HG02798 (cell line): ENCODE measurements at regions not wholly inside any gene's neighbourhood (a gene's known extent, or its start where the extent isn't known, plus 50 kb on each side); places are given as distances from the start of the nearest gene placed in this dataset.
A peak's percentile ranks its signal among the peaks of the same experiment; 100 is the strongest.
"Not testable (repeated sequence)": the region's sequence is repeated elsewhere in the genome, so short reads cannot be mapped to it uniquely, and the experiment has no call there.

Experiments
- ATAC-seq: cut with Tn5 transposase; IDR thresholded peaks from one replicate; pipeline ENCODE4 v1.9.1; 2021; ENCODE audit warnings: mild to moderate bottlenecking; ENCODE audit not compliant: unreplicated experiment, poor library complexity

DNA sequence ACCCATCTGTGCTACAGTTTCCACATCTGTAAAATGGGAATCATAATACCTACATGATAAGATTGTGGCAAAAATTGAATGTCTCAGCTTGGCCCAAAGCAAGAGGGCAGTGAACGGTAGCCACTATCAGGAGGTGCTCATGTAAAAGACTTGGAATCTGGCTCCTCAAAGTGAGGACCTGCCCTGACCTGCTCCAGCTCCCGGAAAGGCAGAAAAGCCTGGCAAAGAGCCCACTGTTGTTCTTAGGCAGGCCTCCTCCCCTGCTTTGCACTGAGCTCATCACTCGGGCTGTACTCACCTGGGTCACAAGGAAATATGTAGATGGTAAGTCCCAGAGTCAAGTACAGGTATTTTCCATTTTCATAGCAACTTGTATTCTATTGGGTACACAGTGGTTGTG, 250.7 kb upstream of the TBL1XR1 start:
- ATAC-seq: no peak

DNA sequence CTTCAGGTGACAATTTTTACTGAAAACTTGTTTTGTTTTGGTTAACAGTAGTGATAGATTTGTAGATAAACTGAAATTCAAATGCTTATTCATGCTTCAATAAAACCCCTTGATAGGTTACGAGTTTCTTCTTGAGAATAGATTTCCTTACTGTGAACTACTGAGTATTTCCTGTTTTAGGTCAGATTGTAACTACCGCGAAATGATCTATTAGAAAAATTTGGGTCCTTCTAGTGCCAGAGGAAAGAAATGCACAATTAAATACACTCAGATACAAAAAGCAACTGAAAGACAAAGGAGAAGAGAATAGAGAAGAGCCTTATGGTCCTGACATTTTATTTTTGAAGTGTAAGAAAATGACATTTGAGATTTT, 251.7 kb upstream of the TBL1XR1 start:
- peak; percentile 12 for ATAC-seq

DNA sequence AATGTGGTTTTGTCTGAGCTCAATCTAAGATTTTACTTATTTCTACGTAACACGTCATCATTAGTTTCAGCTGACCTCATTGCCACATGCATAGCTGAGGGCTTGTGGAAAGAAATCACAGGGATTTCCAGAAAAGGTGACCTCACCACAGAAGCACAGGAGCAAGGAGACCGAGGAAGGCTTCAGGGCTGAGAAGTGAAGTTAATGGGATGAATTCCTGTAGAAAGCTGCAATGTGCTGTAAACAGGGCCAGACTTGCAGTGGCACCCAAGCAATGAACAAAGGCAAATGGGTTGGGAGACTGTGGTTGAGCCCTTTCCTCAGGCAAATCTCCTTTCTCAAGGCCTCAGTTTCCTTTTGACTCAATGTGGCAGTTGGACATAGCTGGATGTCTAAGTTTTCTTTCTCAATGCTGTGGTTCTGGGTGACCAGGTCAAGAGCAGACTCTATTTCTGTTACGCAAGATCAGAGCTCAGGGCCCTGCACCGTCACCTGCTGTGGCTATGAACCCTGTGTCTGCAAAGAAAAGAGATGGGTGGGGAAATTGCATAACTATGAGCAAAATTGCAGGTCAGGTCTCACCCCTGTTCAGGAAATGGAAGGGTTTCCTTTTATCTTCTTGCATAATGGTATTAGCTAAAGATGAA, 252.2 kb upstream of the TBL1XR1 start:
- peak; percentile 90 for ATAC-seq

DNA sequence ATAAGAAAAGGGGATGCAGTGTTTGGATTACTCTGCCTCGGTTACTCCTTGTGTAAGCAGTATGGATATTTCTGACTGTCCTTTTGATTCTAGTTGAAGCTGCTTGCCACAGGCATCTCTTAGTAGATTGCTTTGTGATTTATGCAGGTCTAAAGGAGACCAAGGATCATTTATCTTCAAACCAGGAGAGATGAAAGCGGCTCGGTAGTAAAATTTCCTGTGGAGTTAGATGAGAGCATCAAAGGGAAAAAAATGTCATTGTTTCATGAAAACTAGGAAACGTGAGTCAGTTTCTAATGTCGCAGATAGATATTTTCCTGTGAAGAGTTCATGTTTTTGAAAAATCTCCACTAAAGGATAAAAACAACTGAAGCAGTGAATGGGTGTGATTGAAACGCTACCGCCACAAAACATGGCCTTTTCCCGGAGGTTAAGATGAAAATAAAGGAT, 254.0 kb upstream of the TBL1XR1 start:
- ATAC-seq: no peak

DNA sequence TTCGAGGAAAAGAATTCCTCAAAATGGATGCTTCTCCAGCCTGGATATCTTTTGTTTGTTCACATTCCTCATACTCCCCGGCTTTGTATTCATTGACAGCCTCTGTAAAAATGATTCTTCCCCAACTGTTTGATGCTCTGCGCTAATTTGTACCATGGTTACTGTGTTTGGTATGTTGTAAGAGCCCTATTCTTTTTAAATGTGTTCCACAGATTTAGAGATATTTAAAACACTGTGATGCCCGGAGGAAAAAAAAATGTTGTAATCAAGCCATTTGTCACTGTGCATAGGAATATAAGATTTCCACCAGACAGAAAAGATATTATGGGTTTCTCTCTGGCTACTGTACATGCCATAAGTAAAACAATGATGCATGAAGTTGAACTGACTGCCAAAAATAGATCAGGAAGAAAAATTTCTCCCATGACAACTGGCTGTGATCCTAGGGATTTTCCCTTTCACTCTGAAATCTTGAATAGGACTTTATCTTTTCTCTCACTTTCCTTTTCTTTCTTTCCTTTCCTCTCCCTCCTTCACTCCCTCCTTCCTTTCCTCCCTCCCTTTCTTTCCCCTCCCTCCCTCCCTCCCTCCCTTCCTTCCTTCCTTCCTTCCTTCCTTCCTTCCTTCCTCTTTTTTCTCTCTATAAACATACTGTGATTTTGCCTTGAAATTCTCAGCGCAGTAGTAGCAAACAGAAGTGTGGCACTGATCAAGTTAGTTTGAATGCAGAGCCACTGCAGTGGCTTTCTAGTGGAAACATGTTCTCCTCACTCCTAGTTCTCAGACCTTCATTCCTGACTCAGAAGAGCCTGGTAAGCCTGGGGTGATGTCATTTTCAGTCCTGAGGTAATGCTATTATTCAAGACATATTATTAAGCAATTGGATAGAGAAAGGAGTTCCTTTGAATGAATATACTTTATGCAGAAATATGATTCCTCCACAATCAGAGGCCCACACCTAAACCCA, 254.9 kb upstream of the TBL1XR1 start:
- ATAC-seq: no peak

GRCh38 chr3:177452831-177453450, 255.7 kb upstream of the TBL1XR1 start:
- ATAC-seq: no peak

- no peak for ATAC-seq
Measured at GRCh38 chr3:177453451-177453844, 256.2 kb upstream of the TBL1XR1 start.

DNA sequence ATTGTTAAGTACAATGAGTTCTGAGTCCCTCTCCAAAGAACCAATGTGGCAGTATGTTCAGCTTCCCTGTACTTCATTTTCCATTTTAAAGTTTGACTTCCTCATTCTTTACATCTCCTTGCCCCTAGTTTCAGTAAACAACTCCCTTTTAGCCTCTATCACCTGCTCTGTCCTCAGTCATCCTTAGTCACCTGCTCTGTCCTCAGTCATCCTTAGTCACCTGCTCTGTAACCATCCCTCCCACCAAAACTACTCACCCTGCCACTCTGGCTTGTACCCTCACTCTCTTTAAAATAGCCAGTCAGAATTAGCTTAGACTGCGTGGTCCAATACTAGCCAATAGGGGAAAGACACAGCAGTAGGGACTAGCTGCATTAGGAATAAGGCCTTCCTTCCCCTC, 259.9 kb upstream of the TBL1XR1 start:
- ATAC-seq: not testable (repeated sequence)

DNA sequence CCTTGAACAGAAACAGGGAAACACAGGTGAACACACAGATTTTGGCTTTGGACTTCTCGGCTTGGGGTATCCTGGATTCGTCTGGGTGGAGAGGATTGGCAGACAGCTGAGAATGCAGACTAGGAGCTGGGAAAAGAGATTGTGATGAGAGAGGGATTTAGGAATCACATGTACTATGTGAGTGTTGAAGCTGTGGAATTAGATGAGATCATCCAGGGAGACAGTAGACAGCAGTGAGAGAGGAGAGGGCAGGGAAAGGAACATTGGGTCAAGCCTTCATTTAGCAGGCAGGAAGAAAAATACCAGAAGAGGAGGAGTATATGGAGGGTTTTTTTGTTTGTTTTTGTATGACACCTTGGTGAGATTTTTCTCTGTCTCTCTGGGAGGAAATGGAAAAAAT, 262.1 kb upstream of the TBL1XR1 start:
- ATAC-seq: no peak

- no peak for ATAC-seq
Measured at GRCh38 chr3:177460047-177460446, 262.8 kb upstream of the TBL1XR1 start.

GRCh38 chr3:177461765-177462164, 264.5 kb upstream of the TBL1XR1 start:
- no peak for ATAC-seq

- not testable (repeated sequence) for ATAC-seq
Measured at GRCh38 chr3:177463341-177463740, 266.1 kb upstream of the TBL1XR1 start.

DNA sequence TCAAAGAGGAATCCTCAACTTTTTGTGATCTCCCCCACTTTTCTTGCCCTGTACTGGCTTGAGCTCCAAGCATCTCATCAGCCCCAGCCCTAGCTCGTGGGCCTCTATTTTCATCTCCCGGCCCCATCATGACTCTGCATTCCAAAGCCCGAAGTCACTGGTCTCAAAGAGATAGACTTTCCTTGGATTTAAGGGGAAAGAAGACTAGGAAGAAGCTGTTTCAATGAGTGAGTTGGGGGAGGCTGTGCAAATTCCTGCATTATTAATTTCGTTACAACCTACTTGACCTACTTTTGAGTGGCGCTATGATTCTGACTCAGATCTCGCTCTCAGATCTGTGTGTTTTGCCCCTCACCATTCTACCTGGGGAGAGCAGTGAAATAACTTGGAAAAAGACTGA, 266.6 kb upstream of the TBL1XR1 start:
- ATAC-seq: no peak

GRCh38 chr3:177464392-177465256, 267.3 kb upstream of the TBL1XR1 start:
- ATAC-seq: no peak

DNA sequence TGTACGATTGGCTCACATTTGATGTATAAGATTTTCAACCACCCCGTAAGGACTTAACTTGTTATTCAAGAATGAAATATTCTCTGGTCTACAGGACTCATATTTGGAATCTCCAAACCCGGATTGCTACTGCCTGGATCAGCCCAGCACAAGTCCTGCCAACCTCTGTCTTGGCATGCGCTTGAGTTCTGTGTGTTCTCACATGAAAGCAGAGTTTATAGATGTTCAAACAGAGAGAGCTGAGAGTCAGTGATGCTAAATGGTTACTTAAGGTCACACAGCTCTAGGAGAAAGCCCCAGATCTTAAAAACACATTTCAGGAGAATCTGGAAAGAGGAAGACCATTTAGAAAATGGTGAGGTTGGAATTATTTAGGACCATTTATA, 268.0 kb upstream of the TBL1XR1 start:
- no peak for ATAC-seq

DNA sequence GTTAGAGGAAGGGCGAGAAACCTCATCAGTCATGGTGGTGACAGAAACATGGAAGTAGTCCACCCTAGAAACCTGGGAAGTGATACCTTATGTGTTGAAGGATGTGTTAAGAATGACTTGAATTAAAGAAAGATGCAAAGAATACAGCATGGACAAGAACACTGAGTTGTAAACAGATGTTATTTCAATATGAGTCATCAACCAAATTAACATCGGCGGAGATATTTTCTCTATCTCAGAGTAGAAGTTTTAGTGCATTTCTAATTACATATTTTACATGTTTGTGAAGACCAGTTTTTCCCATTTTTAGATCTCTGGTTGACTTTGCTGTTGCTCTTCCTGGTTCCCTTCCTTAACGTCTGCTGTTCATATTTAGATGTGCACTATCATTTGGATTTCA, 268.8 kb upstream of the TBL1XR1 start:
- ATAC-seq: no peak

- not testable (repeated sequence) for ATAC-seq
Measured at GRCh38 chr3:177466622-177467021, 269.3 kb upstream of the TBL1XR1 start.

DNA sequence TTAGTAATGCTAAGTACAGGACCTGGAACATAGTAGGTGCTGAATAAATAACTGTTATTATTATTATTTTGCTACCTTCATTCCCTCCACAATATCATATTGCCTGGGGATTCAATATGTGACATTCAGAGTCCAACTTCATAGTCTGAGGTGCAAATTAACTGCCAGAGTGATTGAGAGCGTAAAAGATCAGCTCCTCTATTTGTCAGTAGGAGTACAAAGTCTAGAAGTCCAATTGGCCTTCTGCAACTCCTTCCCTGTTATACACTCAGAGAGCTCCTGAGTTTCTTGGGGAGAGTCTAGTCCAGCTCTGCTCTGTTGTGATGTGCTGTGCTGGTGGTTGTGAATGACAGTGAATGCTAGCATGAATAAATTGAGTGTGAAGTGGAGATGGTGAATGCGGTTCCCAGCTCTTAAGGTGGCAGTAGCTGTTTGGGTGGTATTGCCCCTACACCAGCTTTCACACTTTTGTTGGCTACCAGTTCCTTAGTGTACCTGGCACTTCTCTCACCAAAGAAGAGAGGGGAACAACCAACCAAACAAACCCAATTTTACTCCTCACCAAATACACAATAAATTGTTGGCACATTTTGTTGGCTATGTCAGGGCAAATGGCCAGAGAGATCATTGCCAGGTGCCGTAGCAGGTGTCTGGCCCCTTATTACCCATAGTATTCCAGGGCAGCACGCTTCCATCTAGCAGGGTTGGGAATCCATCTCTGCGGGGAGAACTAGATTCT, 270.1 kb upstream of the TBL1XR1 start:
- ATAC-seq: no peak

GRCh38 chr3:177468331-177468730, 271.0 kb upstream of the TBL1XR1 start:
- ATAC-seq: no peak

- ATAC-seq: no peak
Measured at GRCh38 chr3:177468816-177469215, 271.5 kb upstream of the TBL1XR1 start.
